ENCODE measurements at regions not wholly inside any gene's neighbourhood (a gene's known extent, or its start where the extent isn't known, plus 50 kb on each side); places are given as distances from the start of the nearest gene placed in this dataset.

GRCh38 chrX:118893923-118894322 lies 70.3 kb downstream of the ZCCHC12 start:
- no peak overlapping the region for H2BK12ac ChIP-seq (ENCODE audit: insufficient read length, low read depth, low read length)
- peaks cover 2% of the 10 kb centered on the region; the same call in 1 of the 2 replicates for H3K27me3 Mint-ChIP-seq (ENCODE audit: low read depth)
- H2BK15ac ChIP-seq (ENCODE audit: low read depth, low read length): no peak overlapping the region
- peaks cover 69 to 80% of the 10 kb centered on the region in 2 experiments for H3K9me3 Mint-ChIP-seq
- DNase-seq: no peak
- H3K4ac ChIP-seq (ENCODE audit: low read depth, low read length): no peak overlapping the region
- H3K36me3 Mint-ChIP-seq (ENCODE audit: insufficient read depth in 1 of 3, low read depth in 3 of 3): peaks cover 0 to 1% (median 0%) of the 10 kb centered on the region in 3 experiments; a peak in 2 of 7 replicates
- no peaks in the 10 kb centered on the region for H3K23me2 ChIP-seq (ENCODE audit: insufficient read length, low read depth, low read length, poor library complexity, severe bottlenecking)
- no peak overlapping the region for H4K91ac ChIP-seq (ENCODE audit: insufficient read length, low read depth, low read length)
- H3K4me1 ChIP-seq (ENCODE audit: insufficient read depth, low read length): no peaks in the 10 kb centered on the region
- no peak overlapping the region for H2AK5ac ChIP-seq (ENCODE audit: insufficient read length, low read length)
- no peaks in the 10 kb centered on the region for H3K79me2 ChIP-seq (ENCODE audit: insufficient read depth, low read length)
- H4K8ac ChIP-seq (replicated peaks; ENCODE audit: insufficient read length, low read depth, low read length): no peak overlapping the region
- no peak overlapping the region for H3K9ac ChIP-seq (ENCODE audit: extremely low read depth, insufficient read length, low read length)
- no peak overlapping the region for H3T11ph ChIP-seq (ENCODE audit: low read length)
- no peak overlapping the region for H3K14ac ChIP-seq (ENCODE audit: insufficient read depth, low read length)
- no peak overlapping the region for H2AFZ ChIP-seq (ENCODE audit: low read length)
- no peak overlapping the region for H3K23ac ChIP-seq (ENCODE audit: insufficient read length, low read depth, low read length)
- H3K56ac ChIP-seq (ENCODE audit: insufficient read length, low read depth, low read length): no peak overlapping the region
- TF ChIP-seq CTCF (conservative IDR thresholded peaks at IDR 0.05): no peak
- no peak overlapping the region for H3K4me2 ChIP-seq (ENCODE audit: insufficient read depth, insufficient read length, low read length)
- no peaks in the 10 kb centered on the region for H3K4me1 Mint-ChIP-seq
- no peak overlapping the region for H4K5ac ChIP-seq (ENCODE audit: insufficient read length, low read depth, low read length)
- no peaks in the 10 kb centered on the region for H4K20me1 ChIP-seq (ENCODE audit: control insufficient read depth, insufficient read depth, insufficient read length)
- H3K79me1 ChIP-seq (ENCODE audit: insufficient read depth, low read depth, low read length, poor library complexity, severe bottlenecking): no peaks in the 10 kb centered on the region
- H2BK20ac ChIP-seq (ENCODE audit: low read depth, low read length, poor library complexity, severe bottlenecking): no peak overlapping the region
- H3K27me3 ChIP-seq (ENCODE audit: insufficient read depth, low read length): no peaks in the 10 kb centered on the region
- no peak overlapping the region for H3K18ac ChIP-seq (ENCODE audit: insufficient read length, low read depth, low read length)
- no peak overlapping the region for H3K27ac ChIP-seq (ENCODE audit: insufficient read length, low read depth, low read length)
- H2BK120ac ChIP-seq (ENCODE audit: low read depth, low read length, poor library complexity, severe bottlenecking): no peak overlapping the region
- H2BK5ac ChIP-seq (ENCODE audit: insufficient read length, low read length): no peak overlapping the region
- H3K27ac Mint-ChIP-seq: no peak overlapping the region
- H3K4me3 Mint-ChIP-seq: no peak overlapping the region
- peaks cover 36% of the 10 kb centered on the region for H3K9me3 ChIP-seq (ENCODE audit: control insufficient read depth, low read depth, low read length)
